Testis (tissue), 2 donors: ENCODE measurements at regions not wholly inside any gene's neighbourhood (a gene's known extent, or its start where the extent isn't known, plus 50 kb on each side); places are given as distances from the start of the nearest gene placed in this dataset.

Source experiments
- POLR2A ChIP-seq: fragments of 450-650 bp; IDR thresholded peaks from one replicate; pipeline ENCODE4 v1.6.1; 2017; ENCODE audit warnings: antibody characterized with exemption, mild to moderate bottlenecking, moderate library complexity
- TF ChIP-seq, protein P1 (sequence below), 3 experiments: fragments of 450-650 bp in 2 of 3; fragments of 200-600 bp in 1 of 3; sonication (generic) in 1 of 3; IDR thresholded peaks; one replicate each; pipeline ENCODE4 v1.5.1; 2016 to 2019; ENCODE audit warnings: antibody characterized with exemption in 3 of 3, mild to moderate bottlenecking in 2 of 3, moderate library complexity in 1 of 3

DNA sequence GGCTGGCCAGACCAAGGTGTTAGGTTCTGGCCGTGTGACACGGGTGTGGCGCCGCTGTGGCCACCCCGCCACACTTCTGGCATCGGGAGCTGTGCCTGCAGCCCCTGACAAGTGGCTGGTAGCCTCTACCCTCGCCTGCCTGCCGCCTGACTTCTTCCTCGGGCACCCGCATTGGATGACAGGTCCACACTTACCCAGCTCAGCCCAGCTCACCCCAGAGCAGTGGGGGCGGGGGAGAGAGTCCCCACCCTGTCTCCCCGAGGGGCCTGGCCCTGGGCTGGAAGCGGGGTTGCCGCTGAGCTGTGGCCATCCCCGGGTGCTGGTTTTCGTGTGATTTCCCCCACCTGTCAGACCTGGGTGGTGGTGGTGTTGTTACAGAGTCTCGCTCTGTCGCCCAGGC is 53.9 kb upstream of the ACSF3 start:
- TF ChIP-seq, protein P1, sequence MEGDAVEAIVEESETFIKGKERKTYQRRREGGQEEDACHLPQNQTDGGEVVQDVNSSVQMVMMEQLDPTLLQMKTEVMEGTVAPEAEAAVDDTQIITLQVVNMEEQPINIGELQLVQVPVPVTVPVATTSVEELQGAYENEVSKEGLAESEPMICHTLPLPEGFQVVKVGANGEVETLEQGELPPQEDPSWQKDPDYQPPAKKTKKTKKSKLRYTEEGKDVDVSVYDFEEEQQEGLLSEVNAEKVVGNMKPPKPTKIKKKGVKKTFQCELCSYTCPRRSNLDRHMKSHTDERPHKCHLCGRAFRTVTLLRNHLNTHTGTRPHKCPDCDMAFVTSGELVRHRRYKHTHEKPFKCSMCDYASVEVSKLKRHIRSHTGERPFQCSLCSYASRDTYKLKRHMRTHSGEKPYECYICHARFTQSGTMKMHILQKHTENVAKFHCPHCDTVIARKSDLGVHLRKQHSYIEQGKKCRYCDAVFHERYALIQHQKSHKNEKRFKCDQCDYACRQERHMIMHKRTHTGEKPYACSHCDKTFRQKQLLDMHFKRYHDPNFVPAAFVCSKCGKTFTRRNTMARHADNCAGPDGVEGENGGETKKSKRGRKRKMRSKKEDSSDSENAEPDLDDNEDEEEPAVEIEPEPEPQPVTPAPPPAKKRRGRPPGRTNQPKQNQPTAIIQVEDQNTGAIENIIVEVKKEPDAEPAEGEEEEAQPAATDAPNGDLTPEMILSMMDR (IDR thresholded peaks at IDR 0.05): no peak
- TF ChIP-seq POLR2A: no peak
